Astrocyte (in vitro differentiated cells and primary cell): ENCODE measurements at regions not wholly inside any gene's neighbourhood (a gene's known extent, or its start where the extent isn't known, plus 50 kb on each side); places are given as distances from the start of the nearest gene placed in this dataset.

Experiments
- DNase-seq: peaks from one replicate; pipeline ENCODE4 v3.0.0-alpha.2; 2010; ENCODE audit warnings: low read depth
- FAIRE-seq: peaks from 2 replicates; lab custom pipeline; 2011; peaks lifted over from hg19 to GRCh38; lab: Jason Lieb, UNC
- H2AFZ ChIP-seq: 2 replicates; pipeline ENCODE4 v1.6.0; 2012; ENCODE audit warnings: low read depth, low read length, inconsistent platforms
- H3K27ac ChIP-seq: 2 replicates; pipeline ENCODE4 v1.5.1; 2011; ENCODE audit warnings: low read depth, low read length, inconsistent platforms
- H3K27me3 ChIP-seq: 2 replicates; pipeline ENCODE4 v1.6.0; 2011; ENCODE audit warnings: low read length, inconsistent platforms; ENCODE audit not compliant: insufficient read depth
- H3K36me3 ChIP-seq: 2 replicates; pipeline ENCODE4 v1.5.1; 2011; ENCODE audit warnings: low read length, inconsistent platforms; ENCODE audit not compliant: insufficient read depth
- H3K4me1 ChIP-seq: 2 replicates; pipeline ENCODE4 v1.5.1; 2011; ENCODE audit warnings: low read length, inconsistent platforms; ENCODE audit not compliant: insufficient read depth
- H3K4me2 ChIP-seq: 2 replicates; pipeline ENCODE4 v1.6.0; 2012; ENCODE audit warnings: low read length, inconsistent platforms
- H3K4me3 ChIP-seq: 2 replicates; pipeline ENCODE4 v1.5.1; 2011; ENCODE audit warnings: low read depth, mild to moderate bottlenecking, low read length, inconsistent platforms; ENCODE audit not compliant: insufficient read depth
- H3K79me2 ChIP-seq: 2 replicates; pipeline ENCODE4 v1.6.0; 2012; ENCODE audit warnings: mild to moderate bottlenecking, low read length, inconsistent platforms; ENCODE audit not compliant: insufficient read depth
- H3K9ac ChIP-seq: 2 replicates; pipeline ENCODE4 v1.6.0; 2012; ENCODE audit warnings: mild to moderate bottlenecking, low read length, inconsistent platforms
- H3K9me3 ChIP-seq: 2 replicates; pipeline ENCODE4 v1.5.1; 2012; ENCODE audit warnings: low read depth, mild to moderate bottlenecking, low read length, inconsistent platforms; ENCODE audit not compliant: insufficient read depth
- H4K20me1 ChIP-seq: 2 replicates; pipeline ENCODE4 v1.6.0; 2012; ENCODE audit warnings: low read length, inconsistent platforms; ENCODE audit not compliant: insufficient read depth
- H3K27ac Mint-ChIP-seq: one replicate; pipeline ENCODE4 v1.8.0; 2021; ENCODE audit warnings: mild to moderate bottlenecking, mixed read lengths; ENCODE audit not compliant: unreplicated experiment
- H3K27me3 Mint-ChIP-seq: one replicate; pipeline ENCODE4 v1.8.0; 2021; ENCODE audit warnings: low read depth, mixed read lengths; ENCODE audit not compliant: unreplicated experiment
- H3K36me3 Mint-ChIP-seq: one replicate; pipeline ENCODE4 v1.8.0; 2021; ENCODE audit warnings: low read depth, mixed read lengths; ENCODE audit not compliant: unreplicated experiment
- H3K4me1 Mint-ChIP-seq: one replicate; pipeline ENCODE4 v1.8.0; 2021; ENCODE audit warnings: low read depth, mixed read lengths; ENCODE audit not compliant: unreplicated experiment
- H3K4me3 Mint-ChIP-seq: one replicate; pipeline ENCODE4 v1.8.0; 2021; ENCODE audit warnings: mild to moderate bottlenecking, moderate library complexity, mixed read lengths; ENCODE audit not compliant: unreplicated experiment
- H3K9me3 Mint-ChIP-seq: one replicate; pipeline ENCODE4 v1.8.0; 2021; ENCODE audit warnings: mild to moderate bottlenecking, mixed read lengths; ENCODE audit not compliant: unreplicated experiment
- EZH2 ChIP-seq: IDR thresholded peaks from 2 replicates; pipeline ENCODE4 v1.6.1; 2012; ENCODE audit warnings: mild to moderate bottlenecking, low read length, inconsistent platforms; ENCODE audit not compliant: insufficient read depth
- TF ChIP-seq, protein P1 (sequence below): IDR thresholded peaks from 2 replicates; pipeline ENCODE4 v1.5.1; 2011; ENCODE audit warnings: low read depth, mild to moderate bottlenecking, inconsistent platforms, low read length, moderate library complexity; ENCODE audit not compliant: insufficient read depth

DNA sequence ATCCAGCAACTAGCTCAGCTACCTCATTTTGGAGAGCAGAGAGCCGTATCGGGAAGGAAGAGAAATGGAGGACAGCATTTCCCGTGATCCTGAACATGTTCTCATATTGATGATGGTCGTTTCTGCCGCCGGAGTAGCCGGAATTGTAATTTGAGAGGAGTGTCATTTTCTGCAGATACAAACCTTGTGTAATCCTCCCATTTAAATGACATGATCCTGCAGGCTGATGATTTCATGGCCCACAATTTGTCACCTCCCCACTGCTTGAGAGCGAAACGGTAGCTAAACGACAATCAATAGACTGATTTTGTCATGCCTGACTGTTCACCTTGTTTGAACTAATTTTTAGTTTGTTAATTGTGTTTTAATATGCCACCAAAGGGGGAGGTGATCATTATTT lies 126.5 kb upstream of the CNTN6 start:
- H3K9me3 Mint-ChIP-seq, result peaks cover 9% of the 10 kb centered on the region

DNA sequence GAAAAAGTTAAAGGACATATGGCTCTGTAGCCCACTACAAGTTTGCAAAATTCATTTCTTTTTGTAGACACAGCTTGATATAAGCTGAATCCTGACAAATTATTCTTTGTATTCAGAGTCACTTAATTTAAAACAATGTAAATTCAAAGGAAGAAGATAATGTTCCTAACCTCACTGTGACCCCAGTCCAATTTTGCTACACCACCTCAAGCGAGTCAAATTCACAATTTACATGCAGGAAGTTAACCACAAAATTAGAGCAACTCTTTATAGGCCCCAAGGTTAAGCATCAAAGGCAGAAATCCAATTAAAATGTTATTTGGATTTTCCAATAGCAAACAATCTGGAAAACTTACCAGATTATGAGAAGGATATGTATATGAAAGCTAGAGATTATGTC lies 119.5 kb upstream of the CNTN6 start:
- Histone ChIP-seq H3K4me3 (no peak overlapping the region), H3K9ac (no peak overlapping the region), H3K9me3 (no peaks in the 10 kb centered on the region), H3K79me2 (no peaks in the 10 kb centered on the region), H3K36me3 (no peaks in the 10 kb centered on the region), H3K27me3 (no peaks in the 10 kb centered on the region), H3K4me2 (no peak overlapping the region), H3K27ac (no peak overlapping the region), H2AFZ (no peak overlapping the region), H4K20me1 (no peaks in the 10 kb centered on the region), H3K4me1 (no peaks in the 10 kb centered on the region)
- H3K27ac Mint-ChIP-seq, result no peak overlapping the region
- H3K9me3 Mint-ChIP-seq, result peaks cover 4% of the 10 kb centered on the region
- no peaks in the 10 kb centered on the region for H3K27me3 Mint-ChIP-seq
- DNase-seq, result no peak
- FAIRE-seq, result no peak
- H3K4me1 Mint-ChIP-seq, result no peaks in the 10 kb centered on the region
- TF ChIP-seq EZH2, result no peak
- TF ChIP-seq, protein P1, sequence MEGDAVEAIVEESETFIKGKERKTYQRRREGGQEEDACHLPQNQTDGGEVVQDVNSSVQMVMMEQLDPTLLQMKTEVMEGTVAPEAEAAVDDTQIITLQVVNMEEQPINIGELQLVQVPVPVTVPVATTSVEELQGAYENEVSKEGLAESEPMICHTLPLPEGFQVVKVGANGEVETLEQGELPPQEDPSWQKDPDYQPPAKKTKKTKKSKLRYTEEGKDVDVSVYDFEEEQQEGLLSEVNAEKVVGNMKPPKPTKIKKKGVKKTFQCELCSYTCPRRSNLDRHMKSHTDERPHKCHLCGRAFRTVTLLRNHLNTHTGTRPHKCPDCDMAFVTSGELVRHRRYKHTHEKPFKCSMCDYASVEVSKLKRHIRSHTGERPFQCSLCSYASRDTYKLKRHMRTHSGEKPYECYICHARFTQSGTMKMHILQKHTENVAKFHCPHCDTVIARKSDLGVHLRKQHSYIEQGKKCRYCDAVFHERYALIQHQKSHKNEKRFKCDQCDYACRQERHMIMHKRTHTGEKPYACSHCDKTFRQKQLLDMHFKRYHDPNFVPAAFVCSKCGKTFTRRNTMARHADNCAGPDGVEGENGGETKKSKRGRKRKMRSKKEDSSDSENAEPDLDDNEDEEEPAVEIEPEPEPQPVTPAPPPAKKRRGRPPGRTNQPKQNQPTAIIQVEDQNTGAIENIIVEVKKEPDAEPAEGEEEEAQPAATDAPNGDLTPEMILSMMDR, result no peak
- no peak overlapping the region for H3K4me3 Mint-ChIP-seq
- no peaks in the 10 kb centered on the region for H3K36me3 Mint-ChIP-seq

More for the DNA sequence above, 126.5 kb upstream of the CNTN6 start:
- Mint-ChIP-seq H3K27ac (no peak overlapping the region), H3K27me3 (no peaks in the 10 kb centered on the region), H3K4me3 (no peak overlapping the region), H3K4me1 (no peaks in the 10 kb centered on the region), H3K36me3 (no peaks in the 10 kb centered on the region)
- H3K9ac ChIP-seq, result no peak overlapping the region
- no peaks in the 10 kb centered on the region for H3K27me3 ChIP-seq
- H4K20me1 ChIP-seq, result no peaks in the 10 kb centered on the region
- no peaks in the 10 kb centered on the region for H3K36me3 ChIP-seq
- FAIRE-seq, result no peak
- no peak for DNase-seq
- H3K4me1 ChIP-seq, result no peaks in the 10 kb centered on the region
- H2AFZ ChIP-seq, result no peak overlapping the region
- no peak overlapping the region for H3K27ac ChIP-seq
- H3K4me3 ChIP-seq, result no peak overlapping the region
- H3K4me2 ChIP-seq, result no peak overlapping the region
- H3K79me2 ChIP-seq, result no peaks in the 10 kb centered on the region
- no peak for TF ChIP-seq EZH2
- TF ChIP-seq, protein P1, result no peak
- no peaks in the 10 kb centered on the region for H3K9me3 ChIP-seq

- H3K36me3 Mint-ChIP-seq, result no peaks in the 10 kb centered on the region
- TF ChIP-seq EZH2, result no peak
- TF ChIP-seq, protein P1, result no peak
These were observed 116.8 kb upstream of the CNTN6 start for GRCh38 chr3:976006-976405.

More at GRCh38 chr3:976006-976405, 116.8 kb upstream of the CNTN6 start:
- no peak overlapping the region for H3K4me3 ChIP-seq
- no peak overlapping the region for H3K4me2 ChIP-seq
- H3K9me3 ChIP-seq, result no peaks in the 10 kb centered on the region
- peaks cover 6% of the 10 kb centered on the region for H3K9me3 Mint-ChIP-seq
- no peaks in the 10 kb centered on the region for H4K20me1 ChIP-seq
- no peaks in the 10 kb centered on the region for H3K36me3 ChIP-seq
- no peaks in the 10 kb centered on the region for H3K4me1 ChIP-seq
- no peaks in the 10 kb centered on the region for H3K79me2 ChIP-seq
- no peaks in the 10 kb centered on the region for H3K27me3 Mint-ChIP-seq
- H2AFZ ChIP-seq, result no peak overlapping the region
- no peak overlapping the region for H3K27ac ChIP-seq
- no peak overlapping the region for H3K4me3 Mint-ChIP-seq
- no peak for DNase-seq
- H3K27ac Mint-ChIP-seq, result no peak overlapping the region
- no peaks in the 10 kb centered on the region for H3K27me3 ChIP-seq
- FAIRE-seq, result no peak
- H3K9ac ChIP-seq, result no peak overlapping the region
- H3K4me1 Mint-ChIP-seq, result no peaks in the 10 kb centered on the region
